GM10248 (cell line): ENCODE measurements at regions not wholly inside any gene's neighbourhood (a gene's known extent, or its start where the extent isn't known, plus 50 kb on each side); places are given as distances from the start of the nearest gene placed in this dataset.
A peak's percentile ranks its signal among the peaks of the same experiment; 100 is the strongest.

Experiments used
- CTCF ChIA-PET: fragments of 300-600 bp; sonication (Branson Sonifier 250); formaldehyde crosslinking; extraction: SDS; loops from one replicate; lab custom pipeline; 2021; ENCODE audit warnings: antibody characterized with exemption; lab: Yijun Ruan, JAX
- POLR2A ChIA-PET: fragments of 350-650 bp; sonication (Branson Sonifier 250); formaldehyde crosslinking; extraction: SDS; loops from one replicate; lab custom pipeline; 2020; ENCODE audit warnings: antibody characterized with exemption; lab: Yijun Ruan, JAX
- DNase-seq: peaks from one replicate; pipeline ENCODE4 v3.0.0; 2012; ENCODE audit errors: extremely low spot score
- CTCF ChIP-seq: IDR thresholded peaks from 2 replicates; pipeline ENCODE4 v1.5.1; 2012; ENCODE audit warnings: mild to moderate bottlenecking, low read depth; ENCODE audit errors: extremely low read depth, missing control alignments, control extremely low read depth

GRCh38 chr11:119474682-119475596 lies 52.0 kb upstream of the THY1 start:
- CTCF ChIA-PET = interaction anchor here (0.7 to 4.8 kb wide), 53 partner anchors 9 to 635 kb away, joined by 3 to 102 read pairs (median 4); partner anchors contain the start of genes C1QTNF5, CBL, THY1 and USP2
- peak; percentile 89 for TF ChIP-seq CTCF
- DNase-seq = peak; percentile 71
- POLR2A ChIA-PET = interaction anchor here (0.7 kb wide), 1 partner anchor 112 kb away, joined by 3 read pairs; no protein-coding TSS in a partner anchor

GRCh38 chr11:119473901-119474681 lies 51.1 kb upstream of the THY1 start:
- TF ChIP-seq CTCF = no peak
- POLR2A ChIA-PET = no interaction called here
- CTCF ChIA-PET = interaction anchor here (0.8 to 4.8 kb wide), 44 partner anchors 10 to 636 kb away, joined by 3 to 102 read pairs (median 5); partner anchors contain the start of genes C1QTNF5, CBL and USP2
- no peak for DNase-seq

GRCh38 chr11:119473226-119473625 lies 50.3 kb upstream of the THY1 start:
- TF ChIP-seq CTCF = no peak
- CTCF ChIA-PET = interaction anchor here (2.3 to 2.5 kb wide), 2 partner anchors 24 to 92 kb away, joined by 9 to 12 read pairs; partner anchors contain the start of gene USP2
- DNase-seq = no peak
- POLR2A ChIA-PET = no interaction called here

- ChIA-PET CTCF (no interaction called here), POLR2A (no interaction called here)
- TF ChIP-seq CTCF = no peak
- DNase-seq = no peak
These were observed 49.9 kb upstream of the THY1 start for GRCh38 chr11:119472856-119473222.
